Uterus (tissue), 2 donors: ENCODE measurements at regions not wholly inside any gene's neighbourhood (a gene's known extent, or its start where the extent isn't known, plus 50 kb on each side); places are given as distances from the start of the nearest gene placed in this dataset.

Experiments used
- POLR2A ChIP-seq, 2 donors: fragments of 450-650 bp; IDR thresholded peaks; one replicate each; pipeline ENCODE4 v1.6.1; 2016; ENCODE audit warnings: antibody characterized with exemption in 2 of 2, mild to moderate bottlenecking in 1 of 2, moderate library complexity in 1 of 2
- TF ChIP-seq, protein P1 (sequence below), 4 experiments: fragments of 200-600 bp in 2 of 4; fragments of 450-650 bp in 2 of 4; sonication (generic) in 2 of 4; IDR thresholded peaks; one replicate each; pipeline ENCODE4 v1.5.1; 2016 to 2019; ENCODE audit warnings: antibody characterized with exemption in 4 of 4, mild to moderate bottlenecking in 2 of 4, moderate library complexity in 1 of 4

GRCh38 chr6:155586090-155586489 lies 130.5 kb upstream of the NOX3 start:
- TF ChIP-seq, protein P1, sequence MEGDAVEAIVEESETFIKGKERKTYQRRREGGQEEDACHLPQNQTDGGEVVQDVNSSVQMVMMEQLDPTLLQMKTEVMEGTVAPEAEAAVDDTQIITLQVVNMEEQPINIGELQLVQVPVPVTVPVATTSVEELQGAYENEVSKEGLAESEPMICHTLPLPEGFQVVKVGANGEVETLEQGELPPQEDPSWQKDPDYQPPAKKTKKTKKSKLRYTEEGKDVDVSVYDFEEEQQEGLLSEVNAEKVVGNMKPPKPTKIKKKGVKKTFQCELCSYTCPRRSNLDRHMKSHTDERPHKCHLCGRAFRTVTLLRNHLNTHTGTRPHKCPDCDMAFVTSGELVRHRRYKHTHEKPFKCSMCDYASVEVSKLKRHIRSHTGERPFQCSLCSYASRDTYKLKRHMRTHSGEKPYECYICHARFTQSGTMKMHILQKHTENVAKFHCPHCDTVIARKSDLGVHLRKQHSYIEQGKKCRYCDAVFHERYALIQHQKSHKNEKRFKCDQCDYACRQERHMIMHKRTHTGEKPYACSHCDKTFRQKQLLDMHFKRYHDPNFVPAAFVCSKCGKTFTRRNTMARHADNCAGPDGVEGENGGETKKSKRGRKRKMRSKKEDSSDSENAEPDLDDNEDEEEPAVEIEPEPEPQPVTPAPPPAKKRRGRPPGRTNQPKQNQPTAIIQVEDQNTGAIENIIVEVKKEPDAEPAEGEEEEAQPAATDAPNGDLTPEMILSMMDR (IDR thresholded peaks at IDR 0.05), result no peak
- TF ChIP-seq POLR2A (IDR thresholded peaks at IDR 0.05), result no peak
